Breast epithelium (tissue), 3 donors: ENCODE measurements at regions not wholly inside any gene's neighbourhood (a gene's known extent, or its start where the extent isn't known, plus 50 kb on each side); places are given as distances from the start of the nearest gene placed in this dataset.

Source experiments
- POLR2A ChIP-seq: fragments of 450-650 bp; IDR thresholded peaks from one replicate; pipeline ENCODE4 v1.6.1; 2016; ENCODE audit warnings: antibody characterized with exemption, mild to moderate bottlenecking, moderate library complexity
- POLR2AphosphoS5 ChIP-seq, 3 donors: sonication (generic); formaldehyde crosslinking; IDR thresholded peaks; one replicate each; pipeline ENCODE4 v1.6.1; 2017; ENCODE audit warnings: antibody characterized with exemption in 3 of 3
- TF ChIP-seq, protein P1 (sequence below), 3 donors: fragments of 450-650 bp; IDR thresholded peaks; one replicate each; pipeline ENCODE4 v1.5.1; 2016 to 2017; ENCODE audit warnings: antibody characterized with exemption in 3 of 3, mild to moderate bottlenecking in 3 of 3, moderate library complexity in 3 of 3

DNA sequence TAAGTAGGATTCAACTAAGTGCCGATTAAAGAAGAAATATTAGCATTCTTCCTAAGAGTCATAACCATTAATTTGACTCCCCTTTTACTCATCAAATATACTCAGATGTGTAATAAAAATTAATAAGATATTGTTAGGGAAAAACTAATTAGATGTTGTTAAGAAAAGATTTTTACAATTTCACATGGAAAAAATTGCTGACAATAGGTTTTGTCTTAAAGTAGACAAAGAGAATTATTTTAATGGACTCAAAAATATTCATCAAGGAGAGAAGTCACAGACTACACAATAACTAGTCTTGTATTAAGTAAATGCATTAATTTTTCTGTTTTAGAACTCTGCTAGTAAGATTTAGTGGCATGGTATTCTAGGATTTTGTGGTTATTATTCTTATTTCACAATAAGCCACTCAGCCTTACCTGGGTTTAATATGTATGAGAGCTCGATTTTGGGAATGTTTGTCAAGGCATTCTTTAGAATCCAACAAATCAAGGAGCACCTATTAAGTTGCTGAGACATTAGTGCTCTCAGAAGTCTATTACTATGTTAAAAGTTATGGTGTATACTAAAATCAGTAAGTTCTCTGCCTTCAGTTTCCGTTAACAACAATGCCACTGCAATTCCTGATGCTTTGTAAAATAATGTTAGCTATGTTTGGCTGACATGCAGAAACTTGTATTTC lies 110.2 kb upstream of the UGT8 start:
- TF ChIP-seq, protein P1, sequence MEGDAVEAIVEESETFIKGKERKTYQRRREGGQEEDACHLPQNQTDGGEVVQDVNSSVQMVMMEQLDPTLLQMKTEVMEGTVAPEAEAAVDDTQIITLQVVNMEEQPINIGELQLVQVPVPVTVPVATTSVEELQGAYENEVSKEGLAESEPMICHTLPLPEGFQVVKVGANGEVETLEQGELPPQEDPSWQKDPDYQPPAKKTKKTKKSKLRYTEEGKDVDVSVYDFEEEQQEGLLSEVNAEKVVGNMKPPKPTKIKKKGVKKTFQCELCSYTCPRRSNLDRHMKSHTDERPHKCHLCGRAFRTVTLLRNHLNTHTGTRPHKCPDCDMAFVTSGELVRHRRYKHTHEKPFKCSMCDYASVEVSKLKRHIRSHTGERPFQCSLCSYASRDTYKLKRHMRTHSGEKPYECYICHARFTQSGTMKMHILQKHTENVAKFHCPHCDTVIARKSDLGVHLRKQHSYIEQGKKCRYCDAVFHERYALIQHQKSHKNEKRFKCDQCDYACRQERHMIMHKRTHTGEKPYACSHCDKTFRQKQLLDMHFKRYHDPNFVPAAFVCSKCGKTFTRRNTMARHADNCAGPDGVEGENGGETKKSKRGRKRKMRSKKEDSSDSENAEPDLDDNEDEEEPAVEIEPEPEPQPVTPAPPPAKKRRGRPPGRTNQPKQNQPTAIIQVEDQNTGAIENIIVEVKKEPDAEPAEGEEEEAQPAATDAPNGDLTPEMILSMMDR (IDR thresholded peaks at IDR 0.05): no peak
- TF ChIP-seq POLR2A (no peak), POLR2AphosphoS5 (IDR thresholded peaks at IDR 0.05) (no peak)
